ENCODE measurements at regions not wholly inside any gene's neighbourhood (a gene's known extent, or its start where the extent isn't known, plus 50 kb on each side); places are given as distances from the start of the nearest gene placed in this dataset.

DNA sequence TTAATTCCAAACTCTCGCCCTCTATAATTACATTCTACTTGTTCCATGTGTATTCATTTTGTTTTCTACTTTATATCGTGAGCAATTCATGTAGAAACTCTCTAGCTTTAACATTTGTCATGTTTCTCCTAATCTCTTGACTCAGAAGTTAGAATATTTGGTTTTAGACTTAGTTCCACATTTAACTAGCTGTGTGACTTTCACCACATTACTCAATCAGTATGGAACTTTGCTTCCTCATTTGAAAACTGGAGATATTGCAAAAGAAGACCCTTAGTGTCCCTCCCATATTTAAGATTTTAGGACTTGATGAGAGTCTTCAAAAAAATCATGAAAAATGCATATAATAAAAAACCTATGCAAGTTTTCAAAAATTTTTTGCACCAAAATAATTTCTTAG lies 447.5 kb downstream of the GXYLT1 start:
- TF ChIP-seq CTCF (IDR thresholded peaks at IDR 0.05 in 4 of 5, conservative IDR thresholded peaks at IDR 0.05 in 1 of 5) (no peak), POLR2A (IDR thresholded peaks at IDR 0.05) (no peak)

All from gastrocnemius medialis (tissue), 4 donors.